Activated naive CD8-positive, alpha-beta T cell treated with anti-CD3 and anti-CD28 coated beads, Interleukin-2, amount 50 U/mL, for 24 hours (primary cell): ENCODE measurements at regions not wholly inside any gene's neighbourhood (a gene's known extent, or its start where the extent isn't known, plus 50 kb on each side); places are given as distances from the start of the nearest gene placed in this dataset.
"Not testable (repeated sequence)": the region's sequence is repeated elsewhere in the genome, so short reads cannot be mapped to it uniquely, and the experiment has no call there.

Source experiments
- ATAC-seq: fragments of 150-1000 bp; cut with Tn5 transposase; one replicate; pipeline ENCODE4 v1.10.0; 2021
- DNase-seq: peaks from one replicate; pipeline ENCODE4 v3.0.0; 2021
- H3K27ac Mint-ChIP-seq: one replicate; pipeline ENCODE4 v1.8.0; 2021; ENCODE audit warnings: mild to moderate bottlenecking, mixed read lengths
- H3K27me3 Mint-ChIP-seq: one replicate; pipeline ENCODE4 v1.8.0; 2021; ENCODE audit warnings: mixed read lengths
- H3K36me3 Mint-ChIP-seq: one replicate; pipeline ENCODE4 v1.8.0; 2021; ENCODE audit warnings: low read depth, mixed read lengths
- H3K4me1 Mint-ChIP-seq: one replicate; pipeline ENCODE4 v1.8.0; 2021; ENCODE audit warnings: mixed read lengths
- H3K4me3 Mint-ChIP-seq: one replicate; pipeline ENCODE4 v1.8.0; 2021; ENCODE audit warnings: mild to moderate bottlenecking, moderate library complexity, mixed read lengths
- H3K9me3 Mint-ChIP-seq: one replicate; pipeline ENCODE4 v1.8.0; 2021; ENCODE audit warnings: mixed read lengths

- DNase-seq: no peak
- Mint-ChIP-seq H3K27ac (no peak overlapping the region), H3K4me3 (no peak overlapping the region), H3K36me3 (no peaks in the 10 kb centered on the region), H3K4me1 (no peaks in the 10 kb centered on the region), H3K27me3 (no peaks in the 10 kb centered on the region), H3K9me3 (peaks cover 4% of the 10 kb centered on the region)
- no peak for ATAC-seq
Measured at GRCh38 chr3:20736287-20736852, 550.4 kb upstream of the SGO1 start.

- H3K4me1 Mint-ChIP-seq: no peaks in the 10 kb centered on the region
- H3K9me3 Mint-ChIP-seq: peaks cover 25% of the 10 kb centered on the region
- H3K36me3 Mint-ChIP-seq: no peaks in the 10 kb centered on the region
- ATAC-seq: no peak
- H3K4me3 Mint-ChIP-seq: no peak overlapping the region
- no peak for DNase-seq
- no peaks in the 10 kb centered on the region for H3K27me3 Mint-ChIP-seq
- H3K27ac Mint-ChIP-seq: no peak overlapping the region
Measured at GRCh38 chr3:20729185-20729584, 543.2 kb upstream of the SGO1 start.

GRCh38 chr3:20726786-20727185 is 540.8 kb upstream of the SGO1 start:
- Mint-ChIP-seq H3K27me3 (no peaks in the 10 kb centered on the region), H3K27ac (no peak overlapping the region)

GRCh38 chr3:20724241-20724640 is 538.2 kb upstream of the SGO1 start:
- H3K36me3 Mint-ChIP-seq: no peaks in the 10 kb centered on the region
- no peaks in the 10 kb centered on the region for H3K4me1 Mint-ChIP-seq
- H3K4me3 Mint-ChIP-seq: no peak overlapping the region
- no peaks in the 10 kb centered on the region for H3K27me3 Mint-ChIP-seq
- no peak for DNase-seq
- no peak overlapping the region for H3K27ac Mint-ChIP-seq
- no peak for ATAC-seq
- peaks cover 21% of the 10 kb centered on the region for H3K9me3 Mint-ChIP-seq

More at GRCh38 chr3:20726786-20727185, 540.8 kb upstream of the SGO1 start:
- Mint-ChIP-seq H3K36me3 (no peaks in the 10 kb centered on the region), H3K4me1 (no peaks in the 10 kb centered on the region), H3K9me3 (peaks cover 26% of the 10 kb centered on the region), H3K4me3 (no peak overlapping the region)
- no peak for ATAC-seq
- DNase-seq: no peak

- peaks cover 23% of the 10 kb centered on the region for H3K9me3 Mint-ChIP-seq
- H3K4me3 Mint-ChIP-seq, H3K27ac Mint-ChIP-seq, H3K36me3 Mint-ChIP-seq, ATAC-seq, DNase-seq, H3K4me1 Mint-ChIP-seq, H3K27me3 Mint-ChIP-seq: not testable (repeated sequence)
Measured at GRCh38 chr3:20716425-20716824, 530.4 kb upstream of the SGO1 start.

- H3K27ac Mint-ChIP-seq: no peak overlapping the region
- peaks cover 18% of the 10 kb centered on the region for H3K9me3 Mint-ChIP-seq
- no peaks in the 10 kb centered on the region for H3K36me3 Mint-ChIP-seq
- H3K4me1 Mint-ChIP-seq: no peaks in the 10 kb centered on the region
- DNase-seq: no peak
- no peak for ATAC-seq
- H3K4me3 Mint-ChIP-seq: no peak overlapping the region
- no peaks in the 10 kb centered on the region for H3K27me3 Mint-ChIP-seq
Measured at GRCh38 chr3:20701641-20702040, 515.6 kb upstream of the SGO1 start.

- ATAC-seq (no peak), DNase-seq (no peak)
- Mint-ChIP-seq H3K27me3 (no peaks in the 10 kb centered on the region), H3K4me1 (no peaks in the 10 kb centered on the region), H3K27ac (no peak overlapping the region), H3K4me3 (no peak overlapping the region), H3K9me3 (peaks cover 15% of the 10 kb centered on the region), H3K36me3 (no peaks in the 10 kb centered on the region)
Measured at GRCh38 chr3:20700714-20701113, 514.7 kb upstream of the SGO1 start.

- Mint-ChIP-seq H3K27me3 (no peaks in the 10 kb centered on the region), H3K9me3 (peaks cover 13% of the 10 kb centered on the region), H3K27ac (no peak overlapping the region), H3K4me3 (no peak overlapping the region), H3K36me3 (no peaks in the 10 kb centered on the region), H3K4me1 (no peaks in the 10 kb centered on the region)
- no peak for ATAC-seq
- DNase-seq: no peak
Measured at GRCh38 chr3:20698896-20699295, 512.9 kb upstream of the SGO1 start.

- Mint-ChIP-seq H3K9me3 (peaks cover 4% of the 10 kb centered on the region), H3K36me3 (no peaks in the 10 kb centered on the region), H3K27me3 (no peaks in the 10 kb centered on the region), H3K27ac (no peak overlapping the region), H3K4me3 (no peak overlapping the region), H3K4me1 (no peaks in the 10 kb centered on the region)
- no peak for DNase-seq
- no peak for ATAC-seq
Measured at GRCh38 chr3:20696388-20697150, 510.6 kb upstream of the SGO1 start.

- no peak overlapping the region for H3K4me3 Mint-ChIP-seq
- no peak overlapping the region for H3K27ac Mint-ChIP-seq
- ATAC-seq: no peak
- H3K4me1 Mint-ChIP-seq: no peaks in the 10 kb centered on the region
- no peaks in the 10 kb centered on the region for H3K36me3 Mint-ChIP-seq
- H3K27me3 Mint-ChIP-seq: no peaks in the 10 kb centered on the region
- no peak for DNase-seq
- peaks cover 11% of the 10 kb centered on the region for H3K9me3 Mint-ChIP-seq
Measured at GRCh38 chr3:20692675-20693074, 506.7 kb upstream of the SGO1 start.

- ATAC-seq (no peak), DNase-seq (no peak)
- Mint-ChIP-seq H3K9me3 (peaks cover 52% of the 10 kb centered on the region), H3K27ac (no peak overlapping the region), H3K36me3 (no peaks in the 10 kb centered on the region), H3K4me3 (no peak overlapping the region), H3K4me1 (no peaks in the 10 kb centered on the region), H3K27me3 (no peaks in the 10 kb centered on the region)
Measured at GRCh38 chr3:20683910-20684309, 497.9 kb upstream of the SGO1 start.

GRCh38 chr3:20682573-20682972 is 496.6 kb upstream of the SGO1 start:
- Mint-ChIP-seq H3K36me3 (no peaks in the 10 kb centered on the region), H3K9me3 (peaks cover 47% of the 10 kb centered on the region), H3K27me3 (no peaks in the 10 kb centered on the region), H3K4me3 (no peak overlapping the region), H3K27ac (no peak overlapping the region), H3K4me1 (no peaks in the 10 kb centered on the region)
- DNase-seq (no peak), ATAC-seq (no peak)

- peaks cover 41% of the 10 kb centered on the region for H3K9me3 Mint-ChIP-seq
- no peaks in the 10 kb centered on the region for H3K36me3 Mint-ChIP-seq
- H3K4me1 Mint-ChIP-seq: no peaks in the 10 kb centered on the region
- H3K27me3 Mint-ChIP-seq: no peaks in the 10 kb centered on the region
- ATAC-seq (no peak), DNase-seq (no peak)
- H3K27ac Mint-ChIP-seq: no peak overlapping the region
- no peak overlapping the region for H3K4me3 Mint-ChIP-seq
Measured at GRCh38 chr3:20680990-20681628, 495.1 kb upstream of the SGO1 start.

GRCh38 chr3:20673866-20674265 is 487.9 kb upstream of the SGO1 start:
- Mint-ChIP-seq H3K36me3 (no peaks in the 10 kb centered on the region), H3K27me3 (no peaks in the 10 kb centered on the region), H3K4me1 (no peaks in the 10 kb centered on the region), H3K9me3 (peaks cover 20% of the 10 kb centered on the region), H3K27ac (no peak overlapping the region), H3K4me3 (no peak overlapping the region)
- ATAC-seq (no peak), DNase-seq (no peak)

- H3K27ac Mint-ChIP-seq: no peak overlapping the region
- no peak for DNase-seq
- ATAC-seq: no peak
- no peaks in the 10 kb centered on the region for H3K36me3 Mint-ChIP-seq
- H3K9me3 Mint-ChIP-seq: peaks cover 5% of the 10 kb centered on the region
- H3K27me3 Mint-ChIP-seq: no peaks in the 10 kb centered on the region
- no peaks in the 10 kb centered on the region for H3K4me1 Mint-ChIP-seq
- no peak overlapping the region for H3K4me3 Mint-ChIP-seq
Measured at GRCh38 chr3:20669675-20670074, 483.7 kb upstream of the SGO1 start.
